ENCODE measurements at regions not wholly inside any gene's neighbourhood (a gene's known extent, or its start where the extent isn't known, plus 50 kb on each side); places are given as distances from the start of the nearest gene placed in this dataset.
"Not testable (repeated sequence)": the region's sequence is repeated elsewhere in the genome, so short reads cannot be mapped to it uniquely, and the experiment has no call there.

DNA sequence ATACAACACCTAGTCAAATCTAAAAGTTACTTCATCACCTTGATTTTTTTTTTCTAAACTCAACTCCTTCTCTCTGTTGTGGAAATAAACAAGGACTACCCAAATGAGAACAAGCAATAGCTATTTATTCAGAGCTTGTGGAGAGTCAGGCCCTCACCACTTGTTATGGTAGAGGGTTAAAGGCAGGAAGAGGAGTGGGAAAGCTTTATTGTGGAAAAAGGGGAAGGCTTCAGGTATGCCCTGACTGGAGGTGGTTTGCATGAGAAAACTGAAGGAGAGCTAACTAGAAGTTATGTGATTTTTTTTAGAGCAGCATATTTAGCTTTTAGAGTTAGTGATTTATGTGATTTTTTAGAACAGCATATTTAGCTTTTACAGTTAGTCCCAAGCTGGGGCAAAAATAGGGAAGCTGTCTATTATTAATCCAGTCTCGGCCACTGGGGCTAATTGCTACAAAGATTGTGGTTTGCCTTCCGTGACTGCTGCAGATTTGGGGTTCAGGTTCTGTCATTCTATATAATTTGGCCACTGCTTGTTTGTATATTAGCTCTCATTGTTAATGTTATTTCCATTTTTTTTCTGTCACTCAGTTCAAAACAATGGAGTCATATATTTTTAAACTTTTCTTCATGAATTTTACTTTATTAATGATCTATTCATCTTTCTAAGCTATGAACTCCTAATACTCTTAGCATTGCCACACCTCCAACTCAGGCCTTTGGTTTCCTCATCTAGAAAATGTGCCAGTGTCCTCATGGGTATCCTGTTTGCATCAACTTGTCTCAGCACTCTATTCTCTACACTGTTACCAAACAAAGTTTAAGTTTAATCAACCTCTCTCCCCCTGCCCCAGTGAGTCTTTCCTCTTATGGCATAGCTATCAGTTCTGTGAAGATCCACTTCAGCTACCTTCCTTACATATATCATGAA lies 713.0 kb downstream of the BRINP3 start:
- DNase-seq = no peak
- peaks cover 36% of the 10 kb centered on the region for H3K9me3 Mint-ChIP-seq
- no peak overlapping the region for H3K4me3 Mint-ChIP-seq
- no peaks in the 10 kb centered on the region for H3K36me3 Mint-ChIP-seq (ENCODE audit: low read depth)
- H3K27me3 Mint-ChIP-seq = no peaks in the 10 kb centered on the region
- no peaks in the 10 kb centered on the region for H3K4me1 Mint-ChIP-seq
- H3K27ac Mint-ChIP-seq = no peak overlapping the region
- ATAC-seq = no peak

DNA sequence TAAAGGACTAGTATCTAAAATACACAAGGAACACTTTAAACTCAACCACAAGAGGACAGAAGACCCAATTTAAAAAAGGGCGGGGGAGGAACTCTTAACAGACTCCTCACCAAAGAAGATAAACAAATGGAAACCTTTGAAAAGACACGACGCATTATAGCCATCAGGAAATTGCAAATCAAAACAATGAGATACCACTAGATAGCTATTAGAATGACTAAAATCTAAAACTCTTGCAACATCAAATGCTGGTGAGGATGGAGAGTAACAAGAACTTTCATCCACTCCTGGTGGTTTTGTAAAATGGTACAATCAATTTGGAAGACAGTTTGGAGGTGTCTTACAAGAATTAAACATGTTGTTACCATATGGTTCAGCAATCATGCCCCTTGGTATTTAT lies 708.2 kb downstream of the BRINP3 start:
- H3K4me3 Mint-ChIP-seq = no peak overlapping the region
- no peaks in the 10 kb centered on the region for H3K27me3 Mint-ChIP-seq
- H3K4me1 Mint-ChIP-seq = no peaks in the 10 kb centered on the region
- no peaks in the 10 kb centered on the region for H3K36me3 Mint-ChIP-seq (ENCODE audit: low read depth)
- H3K27ac Mint-ChIP-seq = no peak overlapping the region
- ATAC-seq = no peak
- H3K9me3 Mint-ChIP-seq = peaks cover 35% of the 10 kb centered on the region
- no peak for DNase-seq

- no peak for ATAC-seq
- Mint-ChIP-seq H3K4me1 (no peaks in the 10 kb centered on the region), H3K4me3 (no peak overlapping the region), H3K36me3 (ENCODE audit: low read depth) (no peaks in the 10 kb centered on the region), H3K27ac (no peak overlapping the region), H3K9me3 (peaks cover 17% of the 10 kb centered on the region), H3K27me3 (no peaks in the 10 kb centered on the region)
- no peak for DNase-seq
These were observed 702.9 kb downstream of the BRINP3 start for GRCh38 chr1:189774721-189775287.

DNA sequence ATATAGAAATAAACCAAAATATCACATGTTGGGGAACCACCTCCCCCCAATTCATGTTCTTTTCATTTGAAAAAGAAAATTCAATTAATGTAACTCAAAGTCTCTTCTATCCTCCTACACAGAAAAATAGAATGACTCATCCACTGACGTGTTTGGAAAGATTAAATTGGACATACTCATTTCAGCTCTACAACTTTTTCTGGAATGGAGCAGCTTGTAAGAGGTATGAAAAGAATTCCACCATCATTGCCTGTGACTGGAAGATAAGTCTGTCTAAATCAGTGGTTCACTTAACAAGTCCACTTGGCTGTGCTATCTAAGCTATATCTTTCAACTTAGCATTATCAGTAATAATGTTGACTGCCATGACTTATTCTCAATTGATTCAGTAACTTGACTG lies 702.3 kb downstream of the BRINP3 start:
- Mint-ChIP-seq H3K9me3 (peaks cover 13% of the 10 kb centered on the region), H3K27ac (no peak overlapping the region), H3K27me3 (no peaks in the 10 kb centered on the region), H3K36me3 (ENCODE audit: low read depth) (no peaks in the 10 kb centered on the region), H3K4me3 (no peak overlapping the region), H3K4me1 (no peaks in the 10 kb centered on the region)
- DNase-seq (no peak), ATAC-seq (no peak)

DNA sequence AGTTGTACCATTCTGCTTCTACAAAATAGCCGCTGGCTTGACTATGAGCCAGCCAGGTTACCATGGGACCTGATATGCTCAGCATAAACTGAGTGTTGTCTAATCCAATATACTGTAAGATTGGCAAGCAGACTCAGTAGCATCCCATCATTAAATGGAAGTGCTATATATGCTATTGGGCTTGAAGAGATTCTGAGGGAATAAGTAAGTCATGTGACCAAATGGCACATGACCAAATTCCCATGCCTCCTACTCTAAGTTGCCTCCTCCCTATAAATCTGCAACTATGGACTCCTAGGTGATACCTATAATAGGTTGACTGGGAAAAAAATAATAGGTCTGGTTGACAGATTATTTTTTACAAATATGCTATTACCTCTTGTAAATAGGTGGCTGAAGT lies 698.6 kb downstream of the BRINP3 start:
- H3K4me3 Mint-ChIP-seq = no peak overlapping the region

GRCh38 chr1:189782295-189782694 lies 695.4 kb downstream of the BRINP3 start:
- DNase-seq (no peak), ATAC-seq (no peak)
- no peak overlapping the region for H3K4me3 Mint-ChIP-seq
- no peaks in the 10 kb centered on the region for H3K4me1 Mint-ChIP-seq
- H3K36me3 Mint-ChIP-seq (ENCODE audit: low read depth) = no peaks in the 10 kb centered on the region
- H3K27me3 Mint-ChIP-seq = peaks cover 2% of the 10 kb centered on the region
- peaks cover 16% of the 10 kb centered on the region for H3K9me3 Mint-ChIP-seq
- H3K27ac Mint-ChIP-seq = no peak overlapping the region

More for the DNA sequence above, 698.6 kb downstream of the BRINP3 start:
- no peak overlapping the region for H3K27ac Mint-ChIP-seq
- no peaks in the 10 kb centered on the region for H3K4me1 Mint-ChIP-seq
- ATAC-seq = no peak
- no peaks in the 10 kb centered on the region for H3K27me3 Mint-ChIP-seq
- no peak for DNase-seq
- H3K36me3 Mint-ChIP-seq (ENCODE audit: low read depth) = no peaks in the 10 kb centered on the region
- H3K9me3 Mint-ChIP-seq = peaks cover 13% of the 10 kb centered on the region

GRCh38 chr1:189783456-189783855 lies 694.2 kb downstream of the BRINP3 start:
- Mint-ChIP-seq H3K4me3 (no peak overlapping the region), H3K4me1 (no peaks in the 10 kb centered on the region), H3K27me3 (peaks cover 2% of the 10 kb centered on the region), H3K9me3 (peaks cover 14% of the 10 kb centered on the region), H3K27ac (no peak overlapping the region), H3K36me3 (ENCODE audit: low read depth) (no peaks in the 10 kb centered on the region)
- DNase-seq = no peak
- no peak for ATAC-seq

GRCh38 chr1:189786761-189787160 lies 690.9 kb downstream of the BRINP3 start:
- Mint-ChIP-seq H3K36me3 (ENCODE audit: low read depth) (no peaks in the 10 kb centered on the region), H3K4me3 (no peak overlapping the region), H3K4me1 (no peaks in the 10 kb centered on the region), H3K27me3 (peaks cover 2% of the 10 kb centered on the region), H3K27ac (no peak overlapping the region), H3K9me3 (peaks cover 24% of the 10 kb centered on the region)
- DNase-seq (no peak), ATAC-seq (no peak)

DNA sequence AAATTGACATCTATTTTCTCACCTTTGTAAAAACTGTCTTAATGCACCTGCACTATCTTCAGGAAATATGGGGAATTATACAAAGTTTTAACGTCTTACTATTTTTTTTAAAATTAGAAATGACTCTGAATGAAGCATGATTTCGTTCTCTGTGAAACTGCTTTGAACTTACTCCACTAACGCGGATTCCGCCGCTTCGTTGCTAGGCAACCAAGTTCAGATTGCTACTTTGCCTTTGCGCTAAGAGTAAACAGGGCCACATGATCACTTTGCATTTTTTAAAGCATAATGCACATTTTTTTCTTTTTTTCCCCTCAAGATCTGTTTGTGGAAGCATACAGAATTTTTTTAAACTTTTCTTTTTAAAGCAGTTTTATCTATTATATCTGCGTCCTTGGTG lies 690.5 kb downstream of the BRINP3 start:
- no peak overlapping the region for H3K27ac Mint-ChIP-seq
- DNase-seq (no peak), ATAC-seq (no peak)
- no peak overlapping the region for H3K4me3 Mint-ChIP-seq
- H3K9me3 Mint-ChIP-seq = peaks cover 24% of the 10 kb centered on the region
- H3K36me3 Mint-ChIP-seq (ENCODE audit: low read depth) = no peaks in the 10 kb centered on the region
- no peaks in the 10 kb centered on the region for H3K4me1 Mint-ChIP-seq
- H3K27me3 Mint-ChIP-seq = peaks cover 2% of the 10 kb centered on the region

DNA sequence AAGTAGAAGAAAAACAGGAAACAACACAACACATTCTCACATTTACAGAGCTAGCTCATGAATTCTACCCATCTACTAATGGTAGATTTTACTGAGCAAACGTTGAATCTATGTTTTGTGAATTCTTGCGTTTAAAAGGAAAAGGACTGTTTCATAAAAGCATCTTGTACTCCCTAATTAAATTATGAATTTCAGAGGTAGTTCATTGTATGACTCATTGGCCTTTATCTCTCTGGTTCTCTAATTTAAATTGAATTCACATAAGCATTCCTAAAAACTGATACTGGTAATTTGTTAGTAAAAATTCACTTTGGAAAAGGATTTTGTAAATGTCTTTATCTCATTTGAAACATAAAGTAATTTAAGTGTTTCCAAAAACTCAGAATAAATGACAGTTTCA lies 687.3 kb downstream of the BRINP3 start:
- H3K9me3 Mint-ChIP-seq = peaks cover 24% of the 10 kb centered on the region
- H3K36me3 Mint-ChIP-seq (ENCODE audit: low read depth) = no peaks in the 10 kb centered on the region
- H3K27ac Mint-ChIP-seq = no peak overlapping the region
- no peaks in the 10 kb centered on the region for H3K4me1 Mint-ChIP-seq
- no peak for ATAC-seq
- peaks cover 2% of the 10 kb centered on the region for H3K27me3 Mint-ChIP-seq
- DNase-seq = no peak
- H3K4me3 Mint-ChIP-seq = no peak overlapping the region

DNA sequence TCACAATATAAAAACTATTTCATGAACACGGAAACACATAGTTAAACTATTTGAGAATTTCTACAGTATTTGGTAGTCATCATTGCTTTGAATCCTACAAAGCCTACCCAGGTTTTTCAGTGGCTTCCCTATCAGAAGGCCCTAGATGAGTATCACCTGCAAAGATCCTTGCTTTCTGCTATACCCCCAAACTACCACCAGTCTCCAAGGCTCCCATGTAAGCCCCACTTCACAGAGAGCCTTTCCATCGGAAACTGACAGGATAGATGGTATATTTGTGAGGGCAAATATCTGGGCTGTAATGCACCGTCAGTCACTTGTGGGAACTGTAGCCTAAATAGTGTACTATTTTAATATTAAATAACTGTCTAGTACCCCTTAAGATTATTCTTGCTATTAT lies 674.3 kb downstream of the BRINP3 start:
- no peaks in the 10 kb centered on the region for H3K27me3 Mint-ChIP-seq
- no peak overlapping the region for H3K27ac Mint-ChIP-seq
- H3K36me3 Mint-ChIP-seq (ENCODE audit: low read depth) = no peaks in the 10 kb centered on the region
- H3K9me3 Mint-ChIP-seq = peaks cover 24% of the 10 kb centered on the region
- H3K4me3 Mint-ChIP-seq = no peak overlapping the region
- ATAC-seq (no peak), DNase-seq (no peak)
- H3K4me1 Mint-ChIP-seq = no peaks in the 10 kb centered on the region

DNA sequence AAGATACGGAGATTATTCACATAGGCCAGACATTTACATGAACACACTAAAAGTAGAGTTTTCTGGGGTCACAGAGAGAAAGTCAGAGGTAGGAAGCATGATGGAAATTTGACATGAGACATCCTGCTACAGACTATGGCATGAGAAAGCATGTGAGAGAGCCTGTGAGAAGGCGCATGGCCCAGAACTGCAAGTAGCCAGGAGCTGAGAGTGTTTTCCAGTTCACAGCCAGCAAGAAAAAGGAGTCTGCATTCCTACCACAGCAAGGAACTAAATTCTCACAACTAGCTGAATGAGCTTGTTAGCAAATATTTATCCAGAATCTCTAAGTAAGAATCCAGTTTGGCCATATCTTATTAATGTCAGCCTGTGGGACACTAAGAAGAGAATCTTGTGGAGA lies 673.3 kb downstream of the BRINP3 start:
- no peak for DNase-seq
- no peaks in the 10 kb centered on the region for H3K27me3 Mint-ChIP-seq
- H3K4me1 Mint-ChIP-seq = no peaks in the 10 kb centered on the region
- H3K27ac Mint-ChIP-seq = no peak overlapping the region
- no peak for ATAC-seq
- H3K4me3 Mint-ChIP-seq = no peak overlapping the region
- H3K36me3 Mint-ChIP-seq (ENCODE audit: low read depth) = no peaks in the 10 kb centered on the region
- peaks cover 20% of the 10 kb centered on the region for H3K9me3 Mint-ChIP-seq

GRCh38 chr1:189805735-189806134 lies 671.9 kb downstream of the BRINP3 start:
- Mint-ChIP-seq H3K4me1 (no peaks in the 10 kb centered on the region), H3K4me3 (no peak overlapping the region), H3K36me3 (ENCODE audit: low read depth) (no peaks in the 10 kb centered on the region), H3K27ac (no peak overlapping the region), H3K9me3 (peaks cover 13% of the 10 kb centered on the region), H3K27me3 (no peaks in the 10 kb centered on the region)
- DNase-seq = no peak
- ATAC-seq = no peak

- not testable (repeated sequence) for H3K4me3 Mint-ChIP-seq; H3K36me3 Mint-ChIP-seq (ENCODE audit: low read depth); H3K4me1 Mint-ChIP-seq; DNase-seq; ATAC-seq; H3K27me3 Mint-ChIP-seq; H3K9me3 Mint-ChIP-seq; H3K27ac Mint-ChIP-seq
These were observed 667.0 kb downstream of the BRINP3 start for GRCh38 chr1:189810639-189811038.

- Mint-ChIP-seq H3K4me3 (no peak overlapping the region), H3K27ac (no peak overlapping the region), H3K4me1 (no peaks in the 10 kb centered on the region), H3K36me3 (ENCODE audit: low read depth) (no peaks in the 10 kb centered on the region), H3K27me3 (no peaks in the 10 kb centered on the region), H3K9me3 (no peaks in the 10 kb centered on the region)
- no peak for ATAC-seq
- no peak for DNase-seq
These were observed 665.7 kb downstream of the BRINP3 start for GRCh38 chr1:189811960-189812359.

Data from activated naive CD8-positive, alpha-beta T cell treated with anti-CD3 and anti-CD28 coated beads, Interleukin-2, amount 50 U/mL, for 24 hours (primary cell).